Esophagus squamous epithelium (tissue), 5 donors: ENCODE measurements at regions not wholly inside any gene's neighbourhood (a gene's known extent, or its start where the extent isn't known, plus 50 kb on each side); places are given as distances from the start of the nearest gene placed in this dataset.

Experiments
- DNase-seq: peaks from one replicate; lab custom pipeline; 2025; lab: John Stamatoyannopoulos, UW
- H3K27ac ChIP-seq, 4 donors: fragments of 200-600 bp; sonication (generic); one replicate each; pipeline ENCODE4 v1.5.1; 2016 to 2019; ENCODE audit warnings: mild to moderate bottlenecking in 1 of 4
- H3K27me3 ChIP-seq, 4 donors: fragments of 200-600 bp; sonication (generic); 1 replicate in 3 of 4; 2 replicates in 1 of 4; pipeline versions ENCODE4 v1.5.1 to v1.6.0; 2017 to 2021; ENCODE audit warnings: antibody characterized with exemption in 1 of 4
- H3K36me3 ChIP-seq, 3 donors: fragments of 200-600 bp; sonication (generic); one replicate each; pipeline ENCODE4 v1.5.1; 2016 to 2019
- H3K4me1 ChIP-seq, 3 donors: fragments of 200-600 bp; sonication (generic); one replicate each; pipeline ENCODE4 v1.5.1; 2017 to 2019
- H3K4me3 ChIP-seq, 4 donors: fragments of 200-600 bp; sonication (generic); 1 replicate in 3 of 4; 2 replicates in 1 of 4; pipeline ENCODE4 v1.5.1; 2016 to 2019; ENCODE audit warnings: mild to moderate bottlenecking in 2 of 4, moderate library complexity in 1 of 4
- H3K9me3 ChIP-seq, 3 donors: fragments of 200-600 bp; sonication (generic); one replicate each; pipeline ENCODE4 v1.5.1; 2016 to 2019
- CTCF ChIP-seq, 6 experiments: fragments of 450-650 bp in 4 of 6; fragments of 200-600 bp in 2 of 6; sonication (generic) in 2 of 6; IDR thresholded peaks; one replicate each; pipeline ENCODE4 v1.5.1; 2016 to 2019; ENCODE audit warnings: antibody characterized with exemption in 6 of 6, mild to moderate bottlenecking in 4 of 6, moderate library complexity in 4 of 6
- POLR2A ChIP-seq, 4 donors: fragments of 450-650 bp; IDR thresholded peaks; one replicate each; pipeline ENCODE4 v1.6.1; 2017; ENCODE audit warnings: antibody characterized with exemption in 4 of 4, mild to moderate bottlenecking in 4 of 4, moderate library complexity in 3 of 4
- WGBS, 2 donors: methylation state at CpG; one replicate each; pipeline ENCODE4 v1.1.5; 2018; 5-methylcytosine and 5-hydroxymethylcytosine counted together
- intact Hi-C: fragments of 100-400 bp; cut with DNase I; formaldehyde crosslinking; loops from one replicate; pipeline ENCODE4 v1.15.0; 2022
- donor health status: DM: yes; HTN: yes; CAD: no.

DNA sequence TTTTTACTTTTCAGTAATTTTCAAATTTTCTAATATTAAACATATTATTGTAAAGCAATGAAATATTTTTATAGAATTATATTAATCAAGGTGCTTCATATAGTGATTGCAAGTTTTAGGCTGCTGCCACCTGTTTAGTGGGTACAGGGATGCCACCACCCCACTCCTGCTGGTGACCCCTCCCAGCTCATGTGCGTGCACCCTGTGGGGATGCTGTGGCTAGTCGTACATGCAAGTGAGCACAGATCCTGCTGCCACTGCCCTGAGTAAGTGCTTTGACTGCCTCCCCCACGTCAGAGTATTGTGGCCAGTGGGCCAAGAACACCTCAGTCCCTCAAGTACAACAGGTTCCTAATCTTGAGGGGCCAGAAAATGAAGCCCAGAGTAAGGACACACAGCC is 320.1 kb upstream of the DDI1 start:
- DNase-seq = no peak
- Histone ChIP-seq H3K4me3 (no peak overlapping the region), H3K27ac (no peak overlapping the region), H3K36me3 (no peaks in the 10 kb centered on the region), H3K27me3 (no peaks in the 10 kb centered on the region), H3K4me1 (no peaks in the 10 kb centered on the region), H3K9me3 (no peaks in the 10 kb centered on the region)
- TF ChIP-seq POLR2A (IDR thresholded peaks at IDR 0.05) (no peak), CTCF (IDR thresholded peaks at IDR 0.05) (no peak)
- WGBS, 2 donors = 74 to 90% methylated on average over 2 to 3 of the region's 3 CpGs
- intact Hi-C loops = no loop called here

- H3K4me3 ChIP-seq = no peak overlapping the region
- H3K36me3 ChIP-seq = no peaks in the 10 kb centered on the region
- no peaks in the 10 kb centered on the region for H3K27me3 ChIP-seq
- intact Hi-C loops = no loop called here
- no peak for DNase-seq
- peaks cover 0 to 20% (median 0%) of the 10 kb centered on the region in 3 donors for H3K9me3 ChIP-seq
- H3K4me1 ChIP-seq = no peaks in the 10 kb centered on the region
- TF ChIP-seq POLR2A (IDR thresholded peaks at IDR 0.05) (no peak), CTCF (IDR thresholded peaks at IDR 0.05) (no peak)
- no peak overlapping the region for H3K27ac ChIP-seq
- WGBS, 2 donors = 70 to 86% methylated on average over 2 to 4 of the region's 4 CpGs
Observed at GRCh38 chr11:103727262-103727661, 309.2 kb upstream of the DDI1 start.

DNA sequence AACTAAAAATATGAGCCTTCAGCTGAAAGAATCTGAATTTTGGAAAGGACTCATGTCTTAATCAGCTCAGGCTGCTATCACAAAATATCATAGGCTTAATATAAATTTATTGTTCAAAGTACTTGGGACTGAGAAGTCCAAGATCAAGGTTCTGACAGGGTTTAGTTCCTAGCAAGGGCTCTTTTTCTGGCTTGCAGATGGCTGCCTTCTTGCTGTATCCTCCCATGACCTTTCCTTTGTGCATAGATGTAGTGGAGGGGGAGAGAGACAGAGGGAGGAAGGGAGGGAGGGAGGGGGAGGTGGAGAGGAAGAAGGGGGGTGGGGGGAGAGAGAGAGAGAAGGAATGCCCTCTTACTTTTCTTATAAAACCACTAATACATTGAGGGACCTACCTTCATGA is 306.8 kb upstream of the DDI1 start:
- H3K27ac ChIP-seq = no peak overlapping the region
- no peak for TF ChIP-seq CTCF (IDR thresholded peaks at IDR 0.05)
- TF ChIP-seq POLR2A (IDR thresholded peaks at IDR 0.05) = no peak
- peaks cover 0 to 14% (median 0%) of the 10 kb centered on the region in 3 donors for H3K9me3 ChIP-seq
- H3K36me3 ChIP-seq = no peaks in the 10 kb centered on the region
- no peak overlapping the region for H3K4me3 ChIP-seq
- H3K4me1 ChIP-seq = no peaks in the 10 kb centered on the region
- no peak for DNase-seq
- no peaks in the 10 kb centered on the region for H3K27me3 ChIP-seq
- intact Hi-C loops = no loop called here

DNA sequence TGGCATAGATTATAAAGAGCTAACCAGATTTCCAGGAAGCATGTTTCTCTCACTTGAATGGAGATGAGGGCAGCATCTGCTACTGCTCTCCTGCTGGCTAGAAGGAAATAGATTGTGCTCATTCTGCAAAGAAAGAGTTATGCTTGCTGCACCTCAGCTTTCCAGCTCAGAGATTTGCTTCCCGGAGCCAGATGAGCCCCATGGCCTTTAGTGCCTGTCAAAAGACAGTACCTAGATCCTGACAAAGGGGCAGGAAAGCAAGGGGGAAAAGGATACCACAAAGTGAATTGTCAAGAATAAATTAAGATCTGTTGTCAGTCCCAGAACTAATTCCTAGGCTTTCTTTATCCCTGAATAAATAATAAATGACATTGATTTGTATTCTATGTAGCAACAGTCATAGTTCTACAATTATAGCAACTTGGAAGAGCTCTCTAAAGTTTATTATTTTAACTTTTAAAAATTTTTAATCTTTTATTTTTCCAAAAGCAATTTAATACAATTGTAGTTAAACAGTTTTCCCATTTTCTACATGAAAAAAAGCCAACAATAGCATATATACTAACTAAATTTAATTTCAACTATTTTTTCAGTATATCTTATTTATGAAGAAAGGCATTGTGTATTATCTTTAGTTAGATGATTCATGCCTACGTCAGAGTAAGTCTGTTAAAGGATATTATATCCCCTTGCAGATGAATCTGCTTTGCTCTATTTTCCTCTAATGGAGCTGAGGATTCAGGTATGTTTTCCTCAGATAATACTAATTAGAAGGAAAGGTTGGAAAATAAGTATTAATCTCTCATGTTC is 306.1 kb upstream of the DDI1 start:
- WGBS, 2 donors = 34 to 43% methylated on average over 2 of the region's 2 CpGs
- Histone ChIP-seq H3K27ac (no peak overlapping the region), H3K4me3 (no peak overlapping the region), H3K36me3 (no peaks in the 10 kb centered on the region), H3K27me3 (no peaks in the 10 kb centered on the region), H3K9me3 (peaks cover 0 to 13% (median 0%) of the 10 kb centered on the region in 3 donors), H3K4me1 (no peaks in the 10 kb centered on the region)
- TF ChIP-seq CTCF (IDR thresholded peaks at IDR 0.05) = no peak
- no peak for TF ChIP-seq POLR2A (IDR thresholded peaks at IDR 0.05)
- no peak for DNase-seq
- intact Hi-C loops = no loop called here

DNA sequence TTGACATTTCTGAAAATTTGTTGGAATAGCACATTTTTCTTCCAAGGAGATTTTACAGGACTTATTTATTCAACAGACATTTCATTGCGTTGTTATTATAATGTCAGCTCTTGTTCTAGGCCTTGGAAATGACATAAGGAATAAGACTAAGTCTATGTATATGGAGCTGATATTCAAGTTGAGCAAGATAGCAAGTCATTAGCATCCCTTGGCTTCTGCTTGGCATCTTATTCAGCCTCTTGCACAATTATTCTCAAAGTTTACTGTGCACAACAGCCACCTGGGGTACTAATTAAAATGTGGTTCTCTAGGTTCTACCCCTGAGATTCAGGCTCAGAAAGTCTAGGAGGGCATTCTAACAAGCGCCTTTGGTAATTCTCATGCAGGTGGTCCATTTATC is 304.8 kb upstream of the DDI1 start:
- TF ChIP-seq CTCF (IDR thresholded peaks at IDR 0.05) (no peak), POLR2A (IDR thresholded peaks at IDR 0.05) (no peak)
- Histone ChIP-seq H3K27ac (no peak overlapping the region), H3K4me1 (no peaks in the 10 kb centered on the region), H3K27me3 (no peaks in the 10 kb centered on the region), H3K4me3 (no peak overlapping the region), H3K9me3 (peaks cover 0 to 9% (median 0%) of the 10 kb centered on the region in 3 donors), H3K36me3 (no peaks in the 10 kb centered on the region)
- 42 to 50% methylated on average over 2 of the region's 2 CpGs for WGBS, 2 donors
- intact Hi-C loops = no loop called here
- DNase-seq = no peak
